ENCODE measurements at regions not wholly inside any gene's neighbourhood (a gene's known extent, or its start where the extent isn't known, plus 50 kb on each side); places are given as distances from the start of the nearest gene placed in this dataset.

DNA sequence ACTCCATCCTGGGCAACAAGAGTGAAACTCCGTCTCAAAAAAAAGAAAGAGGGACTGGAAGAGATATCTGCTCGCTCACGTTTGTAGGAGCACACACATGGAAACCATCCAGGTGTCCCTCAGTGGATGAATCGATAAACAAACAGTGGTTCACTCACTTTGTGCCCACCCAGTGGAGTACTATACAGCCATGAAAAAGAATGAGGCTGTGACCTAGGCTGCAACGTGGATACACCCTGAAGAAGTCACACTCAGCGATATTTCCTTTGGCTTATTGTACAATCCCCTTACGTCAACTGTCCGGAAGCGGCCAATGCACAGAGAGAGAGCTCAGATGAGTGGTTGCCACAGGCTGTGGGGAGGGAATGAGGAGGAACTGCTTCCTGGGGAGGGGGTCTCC is 82.3 kb upstream of the PPP2R3B start:
- TF ChIP-seq, protein P1, sequence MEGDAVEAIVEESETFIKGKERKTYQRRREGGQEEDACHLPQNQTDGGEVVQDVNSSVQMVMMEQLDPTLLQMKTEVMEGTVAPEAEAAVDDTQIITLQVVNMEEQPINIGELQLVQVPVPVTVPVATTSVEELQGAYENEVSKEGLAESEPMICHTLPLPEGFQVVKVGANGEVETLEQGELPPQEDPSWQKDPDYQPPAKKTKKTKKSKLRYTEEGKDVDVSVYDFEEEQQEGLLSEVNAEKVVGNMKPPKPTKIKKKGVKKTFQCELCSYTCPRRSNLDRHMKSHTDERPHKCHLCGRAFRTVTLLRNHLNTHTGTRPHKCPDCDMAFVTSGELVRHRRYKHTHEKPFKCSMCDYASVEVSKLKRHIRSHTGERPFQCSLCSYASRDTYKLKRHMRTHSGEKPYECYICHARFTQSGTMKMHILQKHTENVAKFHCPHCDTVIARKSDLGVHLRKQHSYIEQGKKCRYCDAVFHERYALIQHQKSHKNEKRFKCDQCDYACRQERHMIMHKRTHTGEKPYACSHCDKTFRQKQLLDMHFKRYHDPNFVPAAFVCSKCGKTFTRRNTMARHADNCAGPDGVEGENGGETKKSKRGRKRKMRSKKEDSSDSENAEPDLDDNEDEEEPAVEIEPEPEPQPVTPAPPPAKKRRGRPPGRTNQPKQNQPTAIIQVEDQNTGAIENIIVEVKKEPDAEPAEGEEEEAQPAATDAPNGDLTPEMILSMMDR (IDR thresholded peaks at IDR 0.05; ENCODE audit: insufficient read depth, low read depth, low read length): no peak
- TF ChIP-seq EZH2 (IDR thresholded peaks at IDR 0.05; ENCODE audit: insufficient read depth, low read length): no peak

Data from astrocyte (in vitro differentiated cells and primary cell).